H9 (cell line): ENCODE measurements at regions not wholly inside any gene's neighbourhood (a gene's known extent, or its start where the extent isn't known, plus 50 kb on each side); places are given as distances from the start of the nearest gene placed in this dataset.

Source experiments
- DNase-seq: peaks from one replicate; pipeline ENCODE4 v3.0.0-alpha.2; 2017
- H2AFZ ChIP-seq: one replicate; pipeline ENCODE4 v1.6.1; 2013; ENCODE audit warnings: mild to moderate bottlenecking, low read length, control low read depth, moderate library complexity
- H2AK5ac ChIP-seq: 2 replicates; pipeline ENCODE4 v1.6.1; 2013; ENCODE audit warnings: low read length, control low read depth, mixed read lengths; ENCODE audit not compliant: insufficient read length
- H2BK120ac ChIP-seq: one replicate; pipeline ENCODE4 v1.6.1; 2013; ENCODE audit warnings: low read depth, mild to moderate bottlenecking, low read length, control low read depth, inconsistent platforms; ENCODE audit not compliant: poor library complexity, severe bottlenecking
- H2BK12ac ChIP-seq: 2 replicates; pipeline ENCODE4 v1.6.1; 2013; ENCODE audit warnings: low read length, control low read depth, mixed read lengths, low read depth; ENCODE audit not compliant: insufficient read length
- H2BK15ac ChIP-seq: 2 replicates; pipeline ENCODE4 v1.6.1; 2013; ENCODE audit warnings: low read depth, low read length, control low read depth
- H2BK20ac ChIP-seq: one replicate; pipeline ENCODE4 v1.6.1; 2013; ENCODE audit warnings: low read depth, mild to moderate bottlenecking, low read length, control low read depth, inconsistent platforms; ENCODE audit not compliant: poor library complexity, severe bottlenecking
- H2BK5ac ChIP-seq: 2 replicates; pipeline ENCODE4 v1.6.1; 2013; ENCODE audit warnings: low read length, control low read depth, mixed read lengths; ENCODE audit not compliant: insufficient read length
- H3K14ac ChIP-seq: 2 replicates; pipeline ENCODE4 v1.6.1; 2013; ENCODE audit warnings: low read length, control low read depth; ENCODE audit not compliant: insufficient read depth
- H3K18ac ChIP-seq: 2 replicates; pipeline ENCODE4 v1.6.1; 2013; ENCODE audit warnings: low read depth, mild to moderate bottlenecking, mixed read lengths, low read length, control low read depth; ENCODE audit not compliant: insufficient read length
- H3K23ac ChIP-seq: 2 replicates; pipeline ENCODE4 v1.6.1; 2013; ENCODE audit warnings: low read length, control low read depth, mixed read lengths, low read depth; ENCODE audit not compliant: insufficient read length
- H3K23me2 ChIP-seq: 2 replicates; pipeline ENCODE4 v1.6.1; 2013; ENCODE audit warnings: low read depth, mild to moderate bottlenecking, mixed read lengths, low read length, control low read depth; ENCODE audit not compliant: insufficient read length, poor library complexity, severe bottlenecking
- H3K27ac ChIP-seq: 2 replicates; pipeline ENCODE4 v1.5.1; 2013; ENCODE audit warnings: low read length, control low read depth, mixed read lengths, low read depth; ENCODE audit not compliant: insufficient read length
- H3K27me3 ChIP-seq: 2 replicates; pipeline ENCODE4 v1.6.1; 2013; ENCODE audit warnings: low read length, control low read depth, inconsistent platforms; ENCODE audit not compliant: insufficient read depth
- H3K4ac ChIP-seq: 2 replicates; pipeline ENCODE4 v1.6.1; 2013; ENCODE audit warnings: low read depth, mild to moderate bottlenecking, control low read depth, inconsistent platforms, low read length, moderate library complexity
- H3K4me1 ChIP-seq: 2 replicates; pipeline ENCODE4 v1.6.1; 2013; ENCODE audit warnings: low read length, control low read depth, inconsistent platforms; ENCODE audit not compliant: insufficient read depth
- H3K4me2 ChIP-seq: 2 replicates; pipeline ENCODE4 v1.6.1; 2013; ENCODE audit warnings: low read length, control low read depth, mixed read lengths; ENCODE audit not compliant: insufficient read length, insufficient read depth
- H3K56ac ChIP-seq: 2 replicates; pipeline ENCODE4 v1.6.1; 2013; ENCODE audit warnings: low read depth, mild to moderate bottlenecking, mixed read lengths, low read length, control low read depth; ENCODE audit not compliant: insufficient read length
- H3K79me1 ChIP-seq: 2 replicates; pipeline ENCODE4 v1.6.1; 2013; ENCODE audit warnings: low read depth, mild to moderate bottlenecking, moderate library complexity, low read length, control low read depth, inconsistent platforms; ENCODE audit not compliant: insufficient read depth, poor library complexity, severe bottlenecking
- H3K79me2 ChIP-seq: 2 replicates; pipeline ENCODE4 v1.6.1; 2013; ENCODE audit warnings: low read length, control low read depth, inconsistent platforms; ENCODE audit not compliant: insufficient read depth
- H3K9ac ChIP-seq: 2 replicates; pipeline ENCODE4 v1.6.1; 2013; ENCODE audit warnings: low read length, control low read depth, mixed read lengths; ENCODE audit not compliant: insufficient read length; ENCODE audit errors: extremely low read depth
- H3K9me3 ChIP-seq: one replicate; pipeline ENCODE4 v1.6.1; 2013; ENCODE audit warnings: low read depth, low read length, inconsistent platforms; ENCODE audit not compliant: control insufficient read depth
- H3T11ph ChIP-seq: one replicate; pipeline ENCODE4 v1.6.1; 2013; ENCODE audit warnings: mild to moderate bottlenecking, low read length, control low read depth, inconsistent platforms
- H4K20me1 ChIP-seq: one replicate; pipeline ENCODE4 v1.6.1; 2013; ENCODE audit not compliant: control insufficient read depth, insufficient read length, insufficient read depth
- H4K5ac ChIP-seq: 2 replicates; pipeline ENCODE4 v1.6.1; 2013; ENCODE audit warnings: low read depth, mild to moderate bottlenecking, mixed read lengths, low read length, control low read depth; ENCODE audit not compliant: insufficient read length
- H4K8ac ChIP-seq: replicated peaks from 2 replicates; pipeline ENCODE4 v1.6.1; 2013; ENCODE audit warnings: low read length, control low read depth, mixed read lengths, low read depth; ENCODE audit not compliant: insufficient read length
- H4K91ac ChIP-seq: 2 replicates; pipeline ENCODE4 v1.6.1; 2013; ENCODE audit warnings: low read depth, mild to moderate bottlenecking, moderate library complexity, mixed read lengths, low read length, control low read depth; ENCODE audit not compliant: insufficient read length
- H3K27ac Mint-ChIP-seq, 3 experiments: 2 replicates in 2 of 3; 3 replicates in 1 of 3; pipeline ENCODE4 v1.8.0; 2020 to 2021; ENCODE audit warnings: mixed read lengths in 3 of 3, mild to moderate bottlenecking in 1 of 3, moderate library complexity in 1 of 3
- H3K27me3 Mint-ChIP-seq: 2 replicates; pipeline ENCODE4 v1.8.0; 2021; ENCODE audit warnings: low read depth, mild to moderate bottlenecking, moderate library complexity, mixed read lengths
- H3K36me3 Mint-ChIP-seq, 3 experiments: 2 replicates in 2 of 3; 3 replicates in 1 of 3; pipeline ENCODE4 v1.8.0; 2020 to 2021; ENCODE audit warnings: low read depth in 3 of 3, mixed read lengths in 3 of 3; ENCODE audit not compliant: insufficient read depth in 1 of 3
- H3K4me1 Mint-ChIP-seq, 2 experiments: 2 replicates each; pipeline ENCODE4 v1.8.0; 2020; ENCODE audit warnings: mixed read lengths in 2 of 2
- H3K4me3 Mint-ChIP-seq, 2 experiments: 2 replicates in 1 of 2; 3 replicates in 1 of 2; pipeline ENCODE4 v1.8.0; 2020 to 2021; ENCODE audit warnings: mild to moderate bottlenecking in 2 of 2, mixed read lengths in 2 of 2, moderate library complexity in 1 of 2
- H3K9me3 Mint-ChIP-seq, 2 experiments: 2 replicates in 1 of 2; 3 replicates in 1 of 2; pipeline ENCODE4 v1.8.0; 2020; ENCODE audit warnings: mild to moderate bottlenecking in 2 of 2, mixed read lengths in 2 of 2, moderate library complexity in 1 of 2
- WGBS: extraction: QIAGEN DNeasy Blood & Tissue Kit; methylation state at CpG from one replicate; pipeline ENCODE4 v1.1.7; 2013; ENCODE audit warnings: missing lambda C conversion rate, low lambda C conversion rate, mixed read lengths; ENCODE audit not compliant: insufficient read length; ENCODE audit errors: extremely low coverage; 5-methylcytosine and 5-hydroxymethylcytosine counted together
- TF ChIP-seq, protein P1 (sequence below): fragments of 200-600 bp; sonication (generic); conservative IDR thresholded peaks from 3 replicates; pipeline ENCODE4 v1.8.0; 2021; ENCODE audit warnings: antibody characterized with exemption, mild to moderate bottlenecking

- Histone ChIP-seq H3K79me2 (no peaks in the 10 kb centered on the region), H3K9me3 (no peaks in the 10 kb centered on the region), H2BK15ac (no peak overlapping the region), H3K79me1 (no peaks in the 10 kb centered on the region), H3K14ac (no peak overlapping the region; the same call in 1 of the 2 replicates), H3K9ac (no peak overlapping the region), H3K4ac (no peak overlapping the region), H3K4me2 (no peak overlapping the region), H2AFZ (no peak overlapping the region), H2AK5ac (no peak overlapping the region), H2BK120ac (no peak overlapping the region), H3K23ac (no peak overlapping the region), H3K18ac (no peak overlapping the region), H2BK5ac (no peak overlapping the region), H4K8ac (no peak overlapping the region), H3K4me1 (no peaks in the 10 kb centered on the region; the same call in 1 of the 2 replicates), H3K27ac (no peak overlapping the region), H4K91ac (no peak overlapping the region), H2BK20ac (no peak overlapping the region), H2BK12ac (no peak overlapping the region), H3K23me2 (no peaks in the 10 kb centered on the region), H3K56ac (no peak overlapping the region), H4K20me1 (no peaks in the 10 kb centered on the region), H3T11ph (no peak overlapping the region), H4K5ac (no peak overlapping the region), H3K27me3 (no peaks in the 10 kb centered on the region)
- peaks cover 3 to 9% of the 10 kb centered on the region in 2 experiments; a peak in 3 of 5 replicates for H3K9me3 Mint-ChIP-seq
- H3K4me3 Mint-ChIP-seq: no peak overlapping the region
- TF ChIP-seq, protein P1, sequence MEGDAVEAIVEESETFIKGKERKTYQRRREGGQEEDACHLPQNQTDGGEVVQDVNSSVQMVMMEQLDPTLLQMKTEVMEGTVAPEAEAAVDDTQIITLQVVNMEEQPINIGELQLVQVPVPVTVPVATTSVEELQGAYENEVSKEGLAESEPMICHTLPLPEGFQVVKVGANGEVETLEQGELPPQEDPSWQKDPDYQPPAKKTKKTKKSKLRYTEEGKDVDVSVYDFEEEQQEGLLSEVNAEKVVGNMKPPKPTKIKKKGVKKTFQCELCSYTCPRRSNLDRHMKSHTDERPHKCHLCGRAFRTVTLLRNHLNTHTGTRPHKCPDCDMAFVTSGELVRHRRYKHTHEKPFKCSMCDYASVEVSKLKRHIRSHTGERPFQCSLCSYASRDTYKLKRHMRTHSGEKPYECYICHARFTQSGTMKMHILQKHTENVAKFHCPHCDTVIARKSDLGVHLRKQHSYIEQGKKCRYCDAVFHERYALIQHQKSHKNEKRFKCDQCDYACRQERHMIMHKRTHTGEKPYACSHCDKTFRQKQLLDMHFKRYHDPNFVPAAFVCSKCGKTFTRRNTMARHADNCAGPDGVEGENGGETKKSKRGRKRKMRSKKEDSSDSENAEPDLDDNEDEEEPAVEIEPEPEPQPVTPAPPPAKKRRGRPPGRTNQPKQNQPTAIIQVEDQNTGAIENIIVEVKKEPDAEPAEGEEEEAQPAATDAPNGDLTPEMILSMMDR: no peak
- H3K36me3 Mint-ChIP-seq: peaks cover 0 to 2% (median 0%) of the 10 kb centered on the region in 3 experiments; a peak in 1 of 7 replicates
- no CpG with 5 or more reads among the region's 9 CpGs for WGBS
- H3K4me1 Mint-ChIP-seq: peaks cover 13 to 26% of the 10 kb centered on the region in 2 experiments
- H3K27me3 Mint-ChIP-seq: peaks cover 30% of the 10 kb centered on the region
- H3K27ac Mint-ChIP-seq: no peak overlapping the region
- DNase-seq: peak; percentile 41
Measured at GRCh38 chr20:61191096-61191495, 61.0 kb upstream of the CDH4 start.
